K562 (cell line): ENCODE measurements at regions not wholly inside any gene's neighbourhood (a gene's known extent, or its start where the extent isn't known, plus 50 kb on each side); places are given as distances from the start of the nearest gene placed in this dataset.

Source experiments
- ATAC-seq: fragments of 200-7000 bp; cut with Tn5 transposase; 3 replicates; pipeline ENCODE4 v1.9.1; 2020; ENCODE audit warnings: moderate library complexity
- BruUV-seq: library from RNA; stranded (reverse); fragments of 400-500 nt; replicated peaks from 2 replicates; lab custom pipeline; 2021; lab: Mats Ljungman, UMichigan
- CTCF ChIA-PET: fragments of 300-600 bp; formaldehyde crosslinking; extraction: SDS; loops from one replicate; lab custom pipeline; 2021; ENCODE audit warnings: low intra/inter-chr PET ratio; lab: Yijun Ruan, JAX
- POLR2A ChIA-PET: fragments of 300-600, 350-650 bp; sonication (Branson Sonifier 250); formaldehyde crosslinking; extraction: SDS; loops from one replicate; lab custom pipeline; 2021; ENCODE audit warnings: antibody characterized with exemption, inconsistent platforms; lab: Yijun Ruan, JAX
- DNase-seq, 4 experiments: peaks; one replicate each; pipeline versions ENCODE4 v3.0.0 to v3.0.0-alpha.2; 2011 to 2018; ENCODE audit warnings: low spot score in 3 of 4, mixed read lengths in 3 of 4; ENCODE audit errors: extremely low read depth in 1 of 4
- FAIRE-seq: peaks from 2 replicates; lab custom pipeline; 2011; peaks lifted over from hg19 to GRCh38; lab: Jason Lieb, UNC
- H2AFZ ChIP-seq: 2 replicates; pipeline ENCODE4 v1.6.0; 2011; ENCODE audit warnings: low read depth, low read length, control low read depth, inconsistent platforms
- H3K27ac ChIP-seq: fragments of 200-600 bp; 3 replicates; pipeline ENCODE4 v1.8.0; 2011; ENCODE audit warnings: low read depth, mild to moderate bottlenecking, control low read depth, inconsistent platforms, low read length, moderate library complexity, mixed read lengths; ENCODE audit errors: extremely low read depth
- H3K27me3 ChIP-seq, 2 experiments: fragments of 300-600 bp in 1 of 2; 2 replicates in 1 of 2; 3 replicates in 1 of 2; pipeline versions ENCODE4 v1.6.0 to v1.8.0; 2011; ENCODE audit warnings: inconsistent platforms in 2 of 2, low read length in 2 of 2, mild to moderate bottlenecking in 1 of 2, mixed read lengths in 1 of 2, moderate library complexity in 1 of 2; ENCODE audit not compliant: control insufficient read depth in 2 of 2, insufficient read depth in 2 of 2
- H3K36me3 ChIP-seq: fragments of 300-600 bp; 3 replicates; pipeline ENCODE4 v1.8.0; 2011; ENCODE audit warnings: mild to moderate bottlenecking, low read length, inconsistent platforms; ENCODE audit not compliant: control insufficient read depth, insufficient read depth
- H3K4me1 ChIP-seq, 2 experiments: fragments of 200-600 bp in 1 of 2; replicated peaks in 1 of 2; 2 replicates in 1 of 2; 3 replicates in 1 of 2; pipeline versions ENCODE4 v1.5.1 to v1.8.0; 2011; ENCODE audit warnings: inconsistent platforms in 2 of 2, low read length in 2 of 2, mild to moderate bottlenecking in 1 of 2, mixed read lengths in 1 of 2, moderate library complexity in 1 of 2; ENCODE audit not compliant: control insufficient read depth in 2 of 2, insufficient read depth in 2 of 2
- H3K4me2 ChIP-seq: 2 replicates; pipeline ENCODE4 v1.6.1; 2011; ENCODE audit warnings: low read length, control low read depth, inconsistent platforms, mixed read lengths; ENCODE audit not compliant: insufficient read depth
- H3K4me3 ChIP-seq: fragments of 200-600 bp; sonication (generic), shearing (Covaris generic); 2 replicates; pipeline ENCODE4 v1.5.1; 2016; ENCODE audit warnings: control low read depth, inconsistent platforms
- H3K79me2 ChIP-seq: fragments of 200-600 bp; 3 replicates; pipeline ENCODE4 v1.8.0; 2011; ENCODE audit warnings: low read length, inconsistent platforms; ENCODE audit not compliant: control insufficient read depth, insufficient read depth
- H3K9ac ChIP-seq, 2 experiments: 2 replicates each; pipeline versions ENCODE4 v1.6.0 to v1.6.1; 2011; ENCODE audit warnings: low read depth in 2 of 2, low read length in 2 of 2, control low read depth in 1 of 2, inconsistent platforms in 1 of 2, mild to moderate bottlenecking in 1 of 2, mixed read lengths in 1 of 2; ENCODE audit not compliant: insufficient read depth in 1 of 2
- H3K9me1 ChIP-seq: one replicate; pipeline ENCODE4 v1.6.0; 2011; ENCODE audit warnings: inconsistent platforms, mild to moderate bottlenecking, low read length, moderate library complexity; ENCODE audit not compliant: control insufficient read depth, insufficient read depth
- H3K9me3 ChIP-seq: replicated peaks from 2 replicates; pipeline ENCODE4 v1.5.1; 2011; ENCODE audit warnings: low read depth, low read length, inconsistent platforms; ENCODE audit not compliant: control insufficient read depth, insufficient read depth
- H4K20me1 ChIP-seq: replicated peaks from 2 replicates; pipeline ENCODE4 v1.6.1; 2011; ENCODE audit warnings: low read length, inconsistent platforms, mixed read lengths; ENCODE audit not compliant: control insufficient read depth, insufficient read depth
- MEIS2 ChIP-seq: fragments of 450-650 bp; IDR thresholded peaks from 2 replicates; pipeline ENCODE4 v1.6.1; 2014; ENCODE audit warnings: mild to moderate bottlenecking; ENCODE audit not compliant: partially characterized antibody
- NFXL1 ChIP-seq: fragments of 450-650 bp; formaldehyde crosslinking; IDR thresholded peaks from 2 replicates; pipeline ENCODE4 v1.4.0; 2021; ENCODE audit warnings: mild to moderate bottlenecking
- POLR2B ChIP-seq: fragments of 450-650 bp; IDR thresholded peaks from 2 replicates; pipeline ENCODE4 v1.6.1; 2018; ENCODE audit warnings: low read depth; ENCODE audit not compliant: partially characterized antibody
- RAD21 ChIP-seq, 2 experiments: fragments of 250-450 bp in 1 of 2; fragments of 450-650 bp in 1 of 2; sonication (Bioruptor Pico) in 1 of 2; formaldehyde crosslinking in 1 of 2; IDR thresholded peaks in 1 of 2; conservative IDR thresholded peaks in 1 of 2; 2 replicates each; pipeline versions ENCODE4 v1.4.0 to v1.8.0; 2020 to 2022; ENCODE audit warnings: mild to moderate bottlenecking in 2 of 2, moderate library complexity in 1 of 2
- SFPQ ChIP-seq: fragments of 200-400 bp; formaldehyde crosslinking; IDR thresholded peaks from 2 replicates; pipeline ENCODE4 v1.6.1; 2017; ENCODE audit warnings: mild to moderate bottlenecking, low read depth, low read length, moderate library complexity
- ZBTB11 ChIP-seq, 3 experiments: fragments of 200-800 bp in 1 of 3; fragments of 250-450 bp in 1 of 3; fragments of 450-650 bp in 1 of 3; sonication (Bioruptor Pico) in 1 of 3; sonication (Bioruptor generic) in 1 of 3; formaldehyde crosslinking in 1 of 3; IDR thresholded peaks; 2 replicates each; pipeline versions ENCODE4 v1.6.1 to v1.8.0; 2016 to 2022; ENCODE audit warnings: mild to moderate bottlenecking in 2 of 3, missing genetic modification characterization in 2 of 3, missing compliant biosample characterization in 1 of 3, moderate library complexity in 1 of 3
- WGBS: fragments of 100-300 bp; shearing (Covaris generic); methylation state at CpG from one replicate; pipeline ENCODE4 v1.1.6; 2016; ENCODE audit warnings: low coverage, mixed read lengths; ENCODE audit not compliant: insufficient coverage; ENCODE audit errors: missing lambda C conversion rate; 5-methylcytosine and 5-hydroxymethylcytosine counted together
- in situ Hi-C: fragments of 300-500 bp; cut with MboI; formaldehyde crosslinking; loops from 4 replicates; pipeline ENCODE4 v1.15.0; 2018; ENCODE audit warnings: inconsistent platforms, mixed read lengths
- intact Hi-C: fragments of 100-400 bp; cut with micrococcal nuclease; formaldehyde crosslinking; loops from 2 replicates; pipeline ENCODE4 v1.14.2; 2022

- H3K4me2 ChIP-seq, result no peak overlapping the region
- no peak for DNase-seq
- TF ChIP-seq NFXL1, result no peak
- peak in 1 of 2 experiments; percentile 22; a peak in 1 of 4 replicates for TF ChIP-seq RAD21 (CRISPR knock-in tag; conservative IDR thresholded peaks at IDR 0.05 in 1 of 2, IDR thresholded peaks at IDR 0.05 in 1 of 2)
- TF ChIP-seq, all 486 proteins: peak for 1
- ChIA-PET POLR2A (no interaction called here), CTCF (no interaction called here)
- Histone ChIP-seq H3K79me2 (no peaks in the 10 kb centered on the region), H3K4me1 (peaks cover 0 to 2% of the 10 kb centered on the region in 2 experiments; a peak in 1 of 5 replicates), H4K20me1 (no peaks in the 10 kb centered on the region), H3K36me3 (no peaks in the 10 kb centered on the region), H3K9me3 (no peaks in the 10 kb centered on the region), H3K9ac (no peak overlapping the region), H3K27ac (no peak overlapping the region), H3K27me3 (peaks cover 0 to 2% of the 10 kb centered on the region in 2 experiments; a peak in 2 of 5 replicates), H2AFZ (no peak overlapping the region), H3K9me1 (no peaks in the 10 kb centered on the region), H3K4me3 (no peak overlapping the region)
- in situ Hi-C loops, result no loop called here
- FAIRE-seq, result no peak
- no TSS peak for BruUV-seq
- ATAC-seq, result no peak
- 0% methylated on average over 3 of the region's 3 CpGs for WGBS
- intact Hi-C loops, result no loop called here
Measured at GRCh38 chr1:60828944-60829343, 253.4 kb upstream of the NFIA start.

GRCh38 chr1:60826320-60827094, 255.9 kb upstream of the NFIA start:
- no peak for FAIRE-seq
- H3K4me1 ChIP-seq, result no peaks in the 10 kb centered on the region
- no TSS peak for BruUV-seq
- no peaks in the 10 kb centered on the region for H3K9me1 ChIP-seq
- POLR2A ChIA-PET, result no interaction called here
- CTCF ChIA-PET, result no interaction called here
- H3K27me3 ChIP-seq, result no peaks in the 10 kb centered on the region
- H3K4me2 ChIP-seq, result no peak overlapping the region
- H4K20me1 ChIP-seq, result no peaks in the 10 kb centered on the region
- no peaks in the 10 kb centered on the region for H3K36me3 ChIP-seq
- no peaks in the 10 kb centered on the region for H3K9me3 ChIP-seq
- in situ Hi-C loops, result no loop called here
- 0% methylated on average over 2 of the region's 2 CpGs for WGBS
- no peaks in the 10 kb centered on the region for H3K79me2 ChIP-seq
- no peak overlapping the region for H3K9ac ChIP-seq
- H3K27ac ChIP-seq, result no peak overlapping the region
- H2AFZ ChIP-seq, result no peak overlapping the region
- H3K4me3 ChIP-seq, result no peak overlapping the region
- intact Hi-C loops, result no loop called here
- DNase-seq, result no peak
- ATAC-seq, result no peak
- TF ChIP-seq SFPQ (no peak), ZBTB11 (CRISPR knock-in tag; IDR thresholded peaks at IDR 0.05) (no peak), POLR2B (no peak), MEIS2 (no peak)
